HepG2 (cell line): ENCODE measurements at regions not wholly inside any gene's neighbourhood (a gene's known extent, or its start where the extent isn't known, plus 50 kb on each side); places are given as distances from the start of the nearest gene placed in this dataset.
A peak's percentile ranks its signal among the peaks of the same experiment; 100 is the strongest.

Source experiments
- BORCS8-MEF2B ChIP-seq: sonication (generic); formaldehyde crosslinking; IDR thresholded peaks from 2 replicates; pipeline ENCODE4 v1.8.0; 2022; ENCODE audit warnings: mild to moderate bottlenecking, missing genetic modification reagents
- KLF15 ChIP-seq: sonication (generic); formaldehyde crosslinking; IDR thresholded peaks from 2 replicates; pipeline ENCODE4 v1.8.1; 2023; ENCODE audit warnings: borderline replicate concordance, mild to moderate bottlenecking, inconsistent platforms, missing genetic modification reagents, mixed read lengths
- NCOA2 ChIP-seq: sonication (generic); formaldehyde crosslinking; IDR thresholded peaks from 2 replicates; pipeline ENCODE4 v1.8.0; 2022; ENCODE audit warnings: inconsistent platforms
- PCBP1 ChIP-seq: fragments of 200-400 bp; formaldehyde crosslinking; IDR thresholded peaks from 2 replicates; pipeline ENCODE4 v1.6.1; 2017; ENCODE audit warnings: mild to moderate bottlenecking, low read depth, low read length, borderline replicate concordance
- POGZ ChIP-seq: sonication (generic); formaldehyde crosslinking; IDR thresholded peaks from 2 replicates; pipeline ENCODE4 v1.4.0; 2020; ENCODE audit warnings: mild to moderate bottlenecking, missing genetic modification reagents
- RFX5 ChIP-seq: IDR thresholded peaks from 2 replicates; pipeline ENCODE4 v1.6.1; 2011; ENCODE audit warnings: low read depth, low read length, improper control_type of control experiment
- SMARCC2 ChIP-seq: fragments of 450-650 bp; IDR thresholded peaks from 2 replicates; pipeline ENCODE4 v1.6.1; 2017; ENCODE audit warnings: antibody characterized with exemption, mild to moderate bottlenecking
- U2AF2 ChIP-seq: fragments of 200-400 bp; formaldehyde crosslinking; IDR thresholded peaks from 2 replicates; pipeline ENCODE4 v1.6.1; 2017; ENCODE audit warnings: low read depth, mild to moderate bottlenecking, low read length
- ZNF317 ChIP-seq: sonication (generic); formaldehyde crosslinking; IDR thresholded peaks from 2 replicates; pipeline ENCODE4 v1.5.0; 2020; ENCODE audit warnings: mild to moderate bottlenecking, missing genetic modification reagents
- ZNF333 ChIP-seq: sonication (generic); formaldehyde crosslinking; IDR thresholded peaks from 2 replicates; pipeline ENCODE4 v1.4.0; 2020; ENCODE audit warnings: mild to moderate bottlenecking, missing genetic modification reagents, borderline replicate concordance
- ZNF543 ChIP-seq: sonication (generic); formaldehyde crosslinking; IDR thresholded peaks from 2 replicates; pipeline ENCODE4 v1.4.0; 2020; ENCODE audit warnings: mild to moderate bottlenecking, missing genetic modification reagents
- ZNF564 ChIP-seq: sonication (generic); formaldehyde crosslinking; IDR thresholded peaks from 2 replicates; pipeline ENCODE4 v1.8.1; 2023; ENCODE audit warnings: mild to moderate bottlenecking, missing genetic modification reagents
- ZNF569 ChIP-seq: sonication (generic); formaldehyde crosslinking; IDR thresholded peaks from 2 replicates; pipeline ENCODE4 v1.5.0; 2020; ENCODE audit warnings: mild to moderate bottlenecking, missing genetic modification reagents, moderate library complexity, borderline replicate concordance
- ZNF879 ChIP-seq: sonication (generic); formaldehyde crosslinking; IDR thresholded peaks from 2 replicates; pipeline ENCODE4 v1.8.1; 2023; ENCODE audit warnings: missing genetic modification reagents
- TF ChIP-seq, protein P1 (sequence below): sonication (generic); formaldehyde crosslinking; IDR thresholded peaks from 2 replicates; pipeline ENCODE4 v1.4.0; 2020; ENCODE audit warnings: mild to moderate bottlenecking, missing genetic modification reagents
- TF ChIP-seq, protein P2 (sequence below): sonication (generic); formaldehyde crosslinking; IDR thresholded peaks from 2 replicates; pipeline ENCODE4 v1.4.0; 2020; ENCODE audit warnings: mild to moderate bottlenecking, missing genetic modification reagents
- TF ChIP-seq, protein P3 (sequence below): sonication (generic); formaldehyde crosslinking; IDR thresholded peaks from 2 replicates; pipeline ENCODE4 v1.5.0; 2020; ENCODE audit warnings: mild to moderate bottlenecking, missing genetic modification reagents

DNA sequence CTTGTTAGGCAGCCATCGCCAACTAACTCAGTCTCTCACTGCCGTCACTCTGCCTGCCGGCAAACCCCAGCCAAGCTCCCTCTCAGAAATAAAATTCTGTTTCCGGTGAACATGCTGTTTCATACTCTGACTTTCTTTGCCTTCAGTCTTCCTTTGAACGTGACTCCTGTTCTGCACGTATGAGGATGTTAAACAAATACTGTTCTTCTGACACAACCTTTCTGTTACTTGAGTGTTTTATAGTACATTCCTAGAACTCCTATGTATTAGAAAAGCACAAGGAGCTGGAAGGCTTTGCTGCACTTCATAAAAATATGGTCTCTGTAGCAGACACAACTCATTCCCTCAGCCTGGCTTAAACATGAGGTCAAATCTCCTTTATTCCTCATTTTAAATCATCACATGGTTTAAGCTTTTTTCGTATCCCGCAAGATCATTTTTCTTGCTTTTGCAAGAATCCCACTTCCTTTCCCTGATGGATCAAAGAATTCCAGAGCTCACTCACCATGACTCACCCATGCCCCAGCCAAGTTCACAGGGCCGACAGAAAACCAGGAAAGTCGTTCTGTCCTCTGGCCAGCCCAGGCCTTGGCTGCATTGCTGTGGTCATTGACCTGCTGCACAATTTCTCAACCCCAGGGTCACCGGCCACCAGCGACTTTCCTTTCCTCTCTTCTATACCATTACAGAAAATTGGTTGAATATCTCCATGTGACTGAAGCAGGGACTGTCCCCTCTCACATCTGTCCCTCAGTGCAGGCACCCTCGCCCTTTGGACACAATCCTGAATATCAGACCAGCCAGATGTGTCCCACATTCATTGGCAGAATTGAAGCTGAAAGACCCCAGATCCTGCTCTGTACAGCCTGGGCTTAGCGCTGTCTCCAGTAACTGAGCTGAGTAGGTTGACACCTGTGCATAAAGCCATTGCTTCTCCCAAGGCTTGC is 183.1 kb upstream of the ARL4C start (continued):
- TF ChIP-seq, protein P1, sequence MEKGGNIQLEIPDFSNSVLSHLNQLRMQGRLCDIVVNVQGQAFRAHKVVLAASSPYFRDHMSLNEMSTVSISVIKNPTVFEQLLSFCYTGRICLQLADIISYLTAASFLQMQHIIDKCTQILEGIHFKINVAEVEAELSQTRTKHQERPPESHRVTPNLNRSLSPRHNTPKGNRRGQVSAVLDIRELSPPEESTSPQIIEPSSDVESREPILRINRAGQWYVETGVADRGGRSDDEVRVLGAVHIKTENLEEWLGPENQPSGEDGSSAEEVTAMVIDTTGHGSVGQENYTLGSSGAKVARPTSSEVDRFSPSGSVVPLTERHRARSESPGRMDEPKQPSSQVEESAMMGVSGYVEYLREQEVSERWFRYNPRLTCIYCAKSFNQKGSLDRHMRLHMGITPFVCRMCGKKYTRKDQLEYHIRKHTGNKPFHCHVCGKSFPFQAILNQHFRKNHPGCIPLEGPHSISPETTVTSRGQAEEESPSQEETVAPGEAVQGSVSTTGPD (CRISPR knock-in tag) = no peak
- no peak for TF ChIP-seq PCBP1
- no peak for TF ChIP-seq ZNF879 (CRISPR knock-in tag)
- TF ChIP-seq, protein P2, sequence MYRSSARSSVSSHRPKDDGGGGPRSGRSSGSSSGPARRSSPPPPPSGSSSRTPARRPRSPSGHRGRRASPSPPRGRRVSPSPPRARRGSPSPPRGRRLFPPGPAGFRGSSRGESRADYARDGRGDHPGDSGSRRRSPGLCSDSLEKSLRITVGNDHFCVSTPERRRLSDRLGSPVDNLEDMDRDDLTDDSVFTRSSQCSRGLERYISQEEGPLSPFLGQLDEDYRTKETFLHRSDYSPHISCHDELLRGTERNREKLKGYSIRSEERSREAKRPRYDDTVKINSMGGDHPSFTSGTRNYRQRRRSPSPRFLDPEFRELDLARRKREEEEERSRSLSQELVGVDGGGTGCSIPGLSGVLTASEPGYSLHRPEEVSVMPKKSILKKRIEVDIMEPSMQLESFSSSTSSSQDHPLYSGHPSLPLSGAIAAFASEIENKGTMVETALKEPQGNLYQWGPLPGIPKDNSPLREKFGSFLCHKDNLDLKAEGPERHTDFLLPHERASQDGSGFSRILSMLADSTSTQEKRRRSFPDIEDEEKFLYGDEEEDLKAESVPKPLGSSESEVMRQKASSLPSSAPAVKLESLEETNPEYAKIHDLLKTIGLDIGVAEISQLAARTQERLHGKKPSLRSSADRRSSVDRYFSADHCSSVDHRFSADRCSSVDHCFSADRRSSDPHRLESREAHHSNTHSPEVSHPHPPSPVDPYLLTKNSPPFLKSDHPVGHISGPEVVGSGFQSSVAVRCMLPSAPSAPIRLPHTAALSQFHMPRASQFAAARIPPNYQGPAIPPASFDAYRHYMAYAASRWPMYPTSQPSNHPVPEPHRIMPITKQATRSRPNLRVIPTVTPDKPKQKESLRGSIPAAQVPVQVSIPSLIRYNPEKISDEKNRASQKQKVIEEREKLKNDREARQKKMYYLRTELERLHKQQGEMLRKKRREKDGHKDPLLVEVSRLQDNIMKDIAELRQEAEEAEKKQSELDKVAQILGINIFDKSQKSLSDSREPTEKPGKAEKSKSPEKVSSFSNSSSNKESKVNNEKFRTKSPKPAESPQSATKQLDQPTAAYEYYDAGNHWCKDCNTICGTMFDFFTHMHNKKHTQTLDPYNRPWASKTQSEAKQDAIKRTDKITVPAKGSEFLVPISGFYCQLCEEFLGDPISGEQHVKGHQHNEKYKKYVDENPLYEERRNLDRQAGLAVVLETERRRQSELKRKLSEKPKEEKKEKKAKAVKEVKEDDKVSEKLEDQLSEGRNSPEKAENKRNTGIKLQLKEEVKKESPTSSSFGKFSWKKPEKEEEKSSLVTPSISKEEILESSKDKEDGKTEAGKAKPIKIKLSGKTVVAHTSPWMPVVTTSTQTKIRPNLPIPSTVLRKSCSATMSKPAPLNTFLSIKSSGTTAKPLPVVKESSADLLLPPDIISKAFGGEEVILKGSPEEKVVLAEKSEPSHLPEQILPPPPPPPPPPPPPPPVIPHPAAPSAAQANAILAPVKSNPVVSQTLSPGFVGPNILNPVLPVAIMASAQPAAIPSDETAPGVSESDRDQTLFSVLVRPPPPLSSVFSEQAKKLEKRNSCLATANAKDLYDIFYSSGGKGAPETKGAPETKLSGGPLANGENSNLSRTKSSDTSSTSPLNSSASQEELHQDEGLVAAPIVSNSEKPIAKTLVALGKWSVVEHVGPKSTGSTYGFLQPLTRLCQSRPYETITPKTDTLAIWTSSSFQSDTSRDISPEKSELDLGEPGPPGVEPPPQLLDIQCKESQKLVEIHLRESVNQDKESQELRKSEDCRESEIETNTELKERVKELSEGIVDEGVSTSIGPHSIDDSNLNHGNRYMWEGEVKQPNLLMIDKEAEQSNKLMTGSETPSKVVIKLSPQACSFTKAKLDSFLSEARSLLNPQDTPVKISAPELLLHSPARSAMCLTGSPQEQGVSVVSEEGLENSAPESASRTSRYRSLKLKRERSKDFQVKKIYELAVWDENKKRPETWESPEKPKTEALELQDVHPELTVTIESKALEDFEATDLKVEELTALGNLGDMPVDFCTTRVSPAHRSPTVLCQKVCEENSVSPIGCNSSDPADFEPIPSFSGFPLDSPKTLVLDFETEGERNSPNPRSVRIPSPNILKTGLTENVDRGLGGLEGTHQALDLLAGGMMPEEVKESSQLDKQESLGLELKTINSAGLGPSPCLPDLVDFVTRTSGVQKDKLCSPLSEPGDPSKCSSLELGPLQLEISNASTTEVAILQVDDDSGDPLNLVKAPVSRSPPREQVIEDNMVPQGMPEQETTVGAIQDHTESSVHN (CRISPR knock-in tag) = no peak
- TF ChIP-seq ZNF333 (CRISPR knock-in tag) = no peak
- TF ChIP-seq RFX5 = no peak
- peak; percentile 26; the same call in 1 of the 2 replicates for TF ChIP-seq ZNF543 (CRISPR knock-in tag)
- TF ChIP-seq POGZ = peak; percentile 94
- TF ChIP-seq ZNF317 = peak; percentile 84; the same call in 1 of the 2 replicates
- TF ChIP-seq KLF15 (CRISPR knock-in tag) = no peak
- no peak for TF ChIP-seq U2AF2
- 0 out of 2 replicates have a peak, but pooled peaks have one; percentile 46 for TF ChIP-seq BORCS8-MEF2B (CRISPR knock-in tag)
- TF ChIP-seq, protein P3, sequence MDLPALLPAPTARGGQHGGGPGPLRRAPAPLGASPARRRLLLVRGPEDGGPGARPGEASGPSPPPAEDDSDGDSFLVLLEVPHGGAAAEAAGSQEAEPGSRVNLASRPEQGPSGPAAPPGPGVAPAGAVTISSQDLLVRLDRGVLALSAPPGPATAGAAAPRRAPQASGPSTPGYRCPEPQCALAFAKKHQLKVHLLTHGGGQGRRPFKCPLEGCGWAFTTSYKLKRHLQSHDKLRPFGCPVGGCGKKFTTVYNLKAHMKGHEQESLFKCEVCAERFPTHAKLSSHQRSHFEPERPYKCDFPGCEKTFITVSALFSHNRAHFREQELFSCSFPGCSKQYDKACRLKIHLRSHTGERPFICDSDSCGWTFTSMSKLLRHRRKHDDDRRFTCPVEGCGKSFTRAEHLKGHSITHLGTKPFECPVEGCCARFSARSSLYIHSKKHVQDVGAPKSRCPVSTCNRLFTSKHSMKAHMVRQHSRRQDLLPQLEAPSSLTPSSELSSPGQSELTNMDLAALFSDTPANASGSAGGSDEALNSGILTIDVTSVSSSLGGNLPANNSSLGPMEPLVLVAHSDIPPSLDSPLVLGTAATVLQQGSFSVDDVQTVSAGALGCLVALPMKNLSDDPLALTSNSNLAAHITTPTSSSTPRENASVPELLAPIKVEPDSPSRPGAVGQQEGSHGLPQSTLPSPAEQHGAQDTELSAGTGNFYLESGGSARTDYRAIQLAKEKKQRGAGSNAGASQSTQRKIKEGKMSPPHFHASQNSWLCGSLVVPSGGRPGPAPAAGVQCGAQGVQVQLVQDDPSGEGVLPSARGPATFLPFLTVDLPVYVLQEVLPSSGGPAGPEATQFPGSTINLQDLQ (CRISPR knock-in tag) = no peak
- no peak for TF ChIP-seq ZNF569 (CRISPR knock-in tag)
- TF ChIP-seq NCOA2 (CRISPR knock-in tag) = peak; percentile 96
- no peak for TF ChIP-seq SMARCC2
- no peak for TF ChIP-seq ZNF564 (CRISPR knock-in tag)
